ENCODE measurements at regions not wholly inside any gene's neighbourhood (a gene's known extent, or its start where the extent isn't known, plus 50 kb on each side); places are given as distances from the start of the nearest gene placed in this dataset.
"Not testable (repeated sequence)": the region's sequence is repeated elsewhere in the genome, so short reads cannot be mapped to it uniquely, and the experiment has no call there.

DNA sequence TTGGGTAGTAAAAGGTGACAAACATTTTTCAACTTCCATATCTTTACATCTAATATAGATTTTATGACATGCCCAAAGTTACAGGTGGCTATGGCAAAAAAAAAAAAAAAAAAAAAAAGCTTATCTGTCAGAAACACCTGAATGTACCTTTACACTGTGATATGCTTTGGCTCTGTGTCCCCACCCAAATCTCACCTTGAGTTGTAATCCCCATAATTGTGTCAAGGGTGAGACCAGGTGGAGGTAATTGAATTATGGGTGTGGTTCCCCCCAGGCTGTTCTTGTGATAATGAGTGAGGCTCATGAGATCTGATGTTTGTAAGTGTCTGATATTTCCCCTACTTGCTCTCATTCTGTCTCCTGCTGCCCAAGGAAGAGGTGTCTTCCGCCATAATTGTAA, 139.6 kb upstream of the LRRC61 start:
- TF ChIP-seq, protein P1, sequence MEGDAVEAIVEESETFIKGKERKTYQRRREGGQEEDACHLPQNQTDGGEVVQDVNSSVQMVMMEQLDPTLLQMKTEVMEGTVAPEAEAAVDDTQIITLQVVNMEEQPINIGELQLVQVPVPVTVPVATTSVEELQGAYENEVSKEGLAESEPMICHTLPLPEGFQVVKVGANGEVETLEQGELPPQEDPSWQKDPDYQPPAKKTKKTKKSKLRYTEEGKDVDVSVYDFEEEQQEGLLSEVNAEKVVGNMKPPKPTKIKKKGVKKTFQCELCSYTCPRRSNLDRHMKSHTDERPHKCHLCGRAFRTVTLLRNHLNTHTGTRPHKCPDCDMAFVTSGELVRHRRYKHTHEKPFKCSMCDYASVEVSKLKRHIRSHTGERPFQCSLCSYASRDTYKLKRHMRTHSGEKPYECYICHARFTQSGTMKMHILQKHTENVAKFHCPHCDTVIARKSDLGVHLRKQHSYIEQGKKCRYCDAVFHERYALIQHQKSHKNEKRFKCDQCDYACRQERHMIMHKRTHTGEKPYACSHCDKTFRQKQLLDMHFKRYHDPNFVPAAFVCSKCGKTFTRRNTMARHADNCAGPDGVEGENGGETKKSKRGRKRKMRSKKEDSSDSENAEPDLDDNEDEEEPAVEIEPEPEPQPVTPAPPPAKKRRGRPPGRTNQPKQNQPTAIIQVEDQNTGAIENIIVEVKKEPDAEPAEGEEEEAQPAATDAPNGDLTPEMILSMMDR (CRISPR knock-in tag; IDR thresholded peaks at IDR 0.05) = not testable (repeated sequence)
- TF ChIP-seq RNF2 (conservative IDR thresholded peaks at IDR 0.05; ENCODE audit: low read depth); ZNF251 (CRISPR knock-in tag; IDR thresholded peaks at IDR 0.05); MIER3 (CRISPR knock-in tag; IDR thresholded peaks at IDR 0.05; ENCODE audit: borderline replicate concordance); NFIC (IDR thresholded peaks at IDR 0.05; ENCODE audit: low read length); FOSL1 (CRISPR knock-in tag; IDR thresholded peaks at IDR 0.05; ENCODE audit: borderline replicate concordance); CAMTA2 (CRISPR knock-in tag; IDR thresholded peaks at IDR 0.05; ENCODE audit: borderline replicate concordance): not testable (repeated sequence)
